ENCODE measurements at regions not wholly inside any gene's neighbourhood (a gene's known extent, or its start where the extent isn't known, plus 50 kb on each side); places are given as distances from the start of the nearest gene placed in this dataset.
"Not testable (repeated sequence)": the region's sequence is repeated elsewhere in the genome, so short reads cannot be mapped to it uniquely, and the experiment has no call there.

GRCh38 chr1:195241066-195241465 lies 1367.2 kb downstream of the KCNT2 start:
- DNase-seq (ENCODE audit: low spot score) (no peak), FAIRE-seq (no peak)

GRCh38 chr1:195238313-195238712 lies 1369.9 kb downstream of the KCNT2 start:
- FAIRE-seq (no peak), DNase-seq (ENCODE audit: low spot score) (no peak)

GRCh38 chr1:195236991-195237889 lies 1371.0 kb downstream of the KCNT2 start:
- FAIRE-seq: no peak
- no peak for DNase-seq (ENCODE audit: low spot score)

GRCh38 chr1:195218428-195219212 lies 1389.6 kb downstream of the KCNT2 start:
- DNase-seq (ENCODE audit: low spot score): no peak
- FAIRE-seq: no peak

DNA sequence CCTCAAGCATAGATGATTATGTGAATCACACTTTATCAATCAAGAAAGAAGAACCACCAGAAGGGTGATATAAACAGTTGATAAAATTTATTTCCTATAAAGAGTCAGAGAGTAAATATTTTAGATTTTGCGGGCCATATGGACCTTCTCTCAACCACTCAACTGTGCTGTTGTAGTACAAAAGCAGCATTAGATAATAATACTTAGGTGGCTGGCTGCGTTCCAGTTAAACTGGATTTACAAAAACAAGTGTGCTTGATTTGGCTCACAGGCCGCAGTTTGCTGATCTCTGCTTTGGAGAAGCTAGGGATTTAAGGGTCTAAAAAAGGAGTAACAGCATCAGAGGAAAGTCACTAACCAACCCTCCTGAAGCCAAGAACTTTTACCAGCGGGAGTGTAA lies 1406.0 kb downstream of the KCNT2 start:
- DNase-seq (ENCODE audit: low spot score): no peak
- FAIRE-seq: no peak

DNA sequence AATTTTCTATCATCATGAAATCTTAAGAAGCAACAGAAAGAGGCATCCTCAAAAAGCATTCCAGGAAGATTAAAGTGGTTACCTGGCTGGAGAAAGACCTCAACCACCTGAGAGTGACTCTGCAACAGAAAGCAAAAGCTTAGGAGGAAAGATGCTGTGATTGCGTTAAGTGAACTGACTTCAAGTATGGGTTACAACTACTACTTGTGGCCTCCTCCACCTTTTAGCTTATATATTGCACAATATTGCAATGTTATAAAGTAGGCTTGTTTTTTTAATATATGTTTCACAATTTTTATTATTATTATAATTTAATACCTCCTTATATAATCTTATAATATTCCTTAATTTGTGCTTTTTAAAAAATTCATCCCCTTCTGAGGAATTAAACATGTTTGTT lies 1407.5 kb downstream of the KCNT2 start:
- DNase-seq (ENCODE audit: low spot score) (no peak), FAIRE-seq (no peak)

DNA sequence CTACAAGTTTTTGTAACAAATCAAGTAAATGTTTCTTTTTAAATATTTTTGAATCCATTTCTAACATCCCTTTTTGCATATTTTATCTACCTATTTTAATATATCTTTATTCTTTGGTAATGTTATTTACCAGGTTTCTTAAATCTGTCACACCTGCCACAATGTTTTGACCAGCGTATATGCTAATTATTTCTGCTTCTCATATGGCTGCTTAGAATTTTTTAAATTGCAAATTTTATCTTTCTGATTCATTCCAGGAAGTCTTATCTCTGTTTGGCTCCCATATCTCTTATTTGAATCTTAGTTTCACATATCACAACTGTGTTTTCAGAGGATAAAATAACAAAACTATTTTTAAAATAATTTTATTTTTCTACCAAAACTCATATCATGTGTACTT lies 1411.1 kb downstream of the KCNT2 start:
- DNase-seq (ENCODE audit: low spot score): no peak
- FAIRE-seq: no peak

DNA sequence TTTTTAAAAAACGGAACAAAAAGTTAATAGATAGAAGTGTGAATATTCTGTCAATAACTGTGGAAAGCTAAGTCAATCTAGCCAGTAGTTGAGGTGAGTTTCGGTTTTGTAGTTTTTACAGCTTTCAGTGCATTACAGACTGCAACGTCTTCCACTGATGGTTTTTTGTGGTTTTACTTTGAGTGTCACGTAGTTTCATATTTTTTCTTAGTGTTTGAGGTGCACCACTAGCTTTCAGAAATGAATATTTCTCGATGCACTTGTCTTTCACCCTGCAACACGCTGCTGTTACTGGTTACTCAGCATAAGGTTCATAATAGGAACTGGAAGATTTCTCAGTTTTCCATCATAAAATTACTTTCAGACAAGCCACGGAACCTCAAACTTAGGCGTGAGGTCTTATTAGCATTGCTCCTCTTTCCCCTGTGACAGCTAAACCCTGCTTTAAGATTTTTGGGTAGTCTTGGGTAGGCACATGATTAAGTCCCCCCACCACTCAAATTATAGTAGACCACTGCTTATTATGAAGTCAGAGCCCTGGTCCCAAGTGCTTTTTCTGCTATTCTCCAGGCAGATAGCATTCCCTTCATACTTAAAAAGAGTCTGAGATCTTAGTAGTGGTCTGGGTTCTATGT lies 1412.7 kb downstream of the KCNT2 start:
- DNase-seq (ENCODE audit: low spot score): no peak
- FAIRE-seq: no peak

- FAIRE-seq (no peak), DNase-seq (ENCODE audit: low spot score) (no peak)
These were observed 1415.1 kb downstream of the KCNT2 start for GRCh38 chr1:195193134-195193533.

- FAIRE-seq: no peak
These were observed 1419.4 kb downstream of the KCNT2 start for GRCh38 chr1:195188821-195189220.

DNA sequence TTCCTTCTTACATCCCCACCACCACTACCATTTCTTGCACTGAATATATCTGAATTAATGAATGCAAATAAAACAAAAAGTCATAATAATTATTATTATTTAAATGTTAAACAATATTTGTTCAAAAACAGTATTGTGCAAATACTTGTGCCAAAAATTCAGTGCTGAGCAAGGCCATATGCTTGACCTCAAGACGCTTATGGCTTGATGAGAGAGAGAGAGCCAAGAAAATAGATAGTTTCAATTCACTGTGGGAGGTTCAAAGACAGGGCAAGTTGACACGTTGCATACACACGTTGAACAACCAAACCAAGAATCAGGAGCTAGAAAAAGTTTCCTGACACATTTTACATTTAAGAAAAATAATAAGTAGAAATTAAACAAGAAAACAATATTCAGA lies 1421.7 kb downstream of the KCNT2 start:
- FAIRE-seq (no peak), DNase-seq (ENCODE audit: low spot score) (no peak)

More at GRCh38 chr1:195188821-195189220, 1419.4 kb downstream of the KCNT2 start:
- no peak for DNase-seq (ENCODE audit: low spot score)

- FAIRE-seq (no peak), DNase-seq (ENCODE audit: low spot score) (no peak)
These were observed 1422.5 kb downstream of the KCNT2 start for GRCh38 chr1:195185736-195186135.

GRCh38 chr1:195185321-195185720 lies 1422.9 kb downstream of the KCNT2 start:
- FAIRE-seq: no peak
- no peak for DNase-seq (ENCODE audit: low spot score)

- FAIRE-seq (no peak), DNase-seq (ENCODE audit: low spot score) (no peak)
These were observed 1434.5 kb downstream of the KCNT2 start for GRCh38 chr1:195173753-195174152.

DNA sequence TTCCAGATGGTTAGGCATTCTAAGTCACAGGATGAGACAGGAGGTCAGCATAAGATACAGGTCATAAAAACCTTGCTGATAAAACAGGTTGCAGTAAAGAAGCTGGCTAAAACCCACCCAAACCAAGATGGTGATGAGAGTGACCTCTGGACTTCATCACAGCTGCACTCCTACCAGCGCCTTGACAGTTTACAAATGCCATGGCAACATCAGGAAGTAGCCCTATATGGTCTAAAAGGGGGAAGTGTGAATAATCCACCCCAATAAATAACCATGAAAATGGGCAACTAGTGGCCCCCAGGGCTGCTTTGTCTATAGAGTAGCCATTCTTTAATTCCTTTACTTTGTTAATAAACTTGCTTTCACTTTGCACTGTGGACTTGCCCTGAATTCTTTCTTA lies 1448.4 kb downstream of the KCNT2 start:
- DNase-seq (ENCODE audit: low spot score); FAIRE-seq: not testable (repeated sequence)

DNA sequence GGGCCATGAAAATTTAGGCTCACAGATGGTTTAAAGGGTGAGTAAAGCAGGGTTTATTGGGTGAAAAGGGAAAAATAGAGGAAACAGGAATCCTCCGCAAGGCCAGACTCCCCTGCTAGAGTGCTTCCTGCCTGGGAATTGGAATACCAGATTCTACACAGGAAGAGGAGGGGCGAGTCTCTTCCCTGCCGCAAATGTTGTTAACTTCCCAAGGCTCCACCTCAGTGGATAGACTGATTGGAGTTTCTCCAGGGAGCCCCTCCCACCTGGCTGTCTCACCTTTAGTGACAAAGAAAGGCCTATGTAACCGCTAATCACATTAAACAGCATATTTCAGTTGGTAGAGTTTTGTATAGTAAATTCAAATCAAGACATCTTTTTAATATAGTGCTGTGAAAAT lies 1450.1 kb downstream of the KCNT2 start:
- DNase-seq (ENCODE audit: low spot score) (no peak), FAIRE-seq (no peak)

DNA sequence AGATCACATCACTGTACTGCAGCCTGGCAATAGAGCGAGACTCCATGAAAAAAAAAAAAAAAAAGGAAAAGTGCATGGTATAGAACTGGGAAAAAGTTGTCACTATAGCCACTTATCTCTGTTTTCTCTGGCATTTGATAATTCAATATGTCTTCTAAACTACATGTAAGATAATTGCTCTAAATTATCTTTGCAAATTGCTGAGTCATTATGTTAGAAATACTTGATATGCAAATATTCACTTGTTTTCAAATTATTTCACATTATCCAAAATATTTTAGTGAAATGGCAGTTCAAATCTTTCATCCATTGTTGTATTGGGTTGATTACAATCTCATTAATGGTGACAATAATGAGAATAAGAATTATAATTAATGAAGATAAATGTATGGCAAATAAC lies 1455.1 kb downstream of the KCNT2 start:
- DNase-seq (ENCODE audit: low spot score): no peak
- no peak for FAIRE-seq

DNA sequence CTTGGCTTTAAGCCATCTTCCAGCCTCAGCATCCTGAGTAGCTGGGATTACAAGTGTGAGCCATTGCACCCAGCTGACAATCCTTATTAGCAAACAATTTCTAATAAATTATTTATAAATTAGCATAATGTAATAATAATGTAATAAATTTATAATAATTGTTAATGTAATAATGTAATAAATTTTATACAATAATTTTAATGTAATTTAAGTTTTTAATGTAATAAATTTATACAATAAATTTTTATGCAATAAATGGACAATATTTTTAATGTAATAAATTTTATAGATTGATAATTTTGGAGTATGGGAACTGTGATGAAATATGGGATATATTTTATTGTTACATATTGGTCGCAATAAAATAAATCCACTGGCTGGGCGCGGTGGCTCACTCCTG lies 1457.5 kb downstream of the KCNT2 start:
- no peak for DNase-seq (ENCODE audit: low spot score)
- no peak for FAIRE-seq

DNA sequence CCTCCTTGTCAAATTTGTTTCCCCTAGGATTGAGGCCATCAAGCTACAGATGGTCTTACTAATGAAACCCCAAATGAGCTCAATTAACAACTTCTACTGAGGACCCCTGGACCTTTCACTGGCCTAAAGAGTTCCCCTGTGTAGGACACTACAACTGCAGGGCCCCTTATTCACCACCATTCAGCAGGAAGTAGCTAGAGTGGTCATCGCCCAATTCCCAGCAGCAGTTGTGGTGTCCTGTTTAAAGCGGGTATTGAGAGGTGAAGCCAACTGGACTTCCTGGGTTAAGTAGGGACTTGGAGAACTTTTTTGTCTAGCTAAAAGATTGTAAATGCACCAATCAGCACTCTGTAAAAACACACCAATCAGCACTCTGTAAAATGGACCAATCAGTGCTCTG lies 1466.9 kb downstream of the KCNT2 start:
- DNase-seq (ENCODE audit: low spot score) (no peak), FAIRE-seq (no peak)

DNA sequence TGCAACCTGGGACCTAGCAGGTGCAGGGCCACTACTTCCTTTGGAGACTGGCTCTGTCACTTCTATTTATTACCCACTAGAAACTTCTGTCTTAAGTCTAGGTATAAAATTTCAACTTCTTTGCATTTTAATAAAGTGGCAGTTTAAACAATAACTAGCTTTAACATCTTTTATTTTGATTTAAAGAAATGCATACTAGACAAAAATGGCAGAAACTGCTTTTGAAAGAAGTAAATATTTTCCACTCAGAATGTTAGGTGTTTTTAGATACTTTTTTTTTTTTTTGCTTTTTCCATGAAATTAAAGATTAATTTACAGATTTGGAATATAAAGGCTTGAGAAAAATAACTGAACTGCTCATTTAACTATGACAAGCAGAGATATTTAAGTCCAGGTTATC lies 1477.6 kb downstream of the KCNT2 start:
- no peak for DNase-seq (ENCODE audit: low spot score)
- FAIRE-seq: no peak

DNA sequence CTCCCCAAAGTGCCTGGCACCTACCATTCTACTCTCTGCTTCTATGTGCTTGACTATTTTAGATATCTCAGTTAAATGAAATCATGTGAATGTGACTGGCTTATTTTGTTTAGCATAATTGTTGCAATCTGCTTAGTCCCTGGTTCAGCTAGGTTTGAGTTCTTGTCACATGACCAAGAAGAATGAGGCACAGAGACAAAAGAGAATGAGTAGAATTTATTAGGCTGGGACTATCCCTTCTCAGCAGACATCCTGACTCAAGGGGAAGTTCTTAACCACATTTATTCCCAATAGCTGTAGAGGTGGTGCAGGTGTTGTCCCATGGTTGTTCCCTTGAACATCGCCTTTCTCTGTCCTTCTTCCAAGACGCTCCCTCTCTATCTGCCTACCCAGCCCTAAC lies 1485.7 kb downstream of the KCNT2 start:
- DNase-seq (ENCODE audit: low spot score) (no peak), FAIRE-seq (no peak)

DNA sequence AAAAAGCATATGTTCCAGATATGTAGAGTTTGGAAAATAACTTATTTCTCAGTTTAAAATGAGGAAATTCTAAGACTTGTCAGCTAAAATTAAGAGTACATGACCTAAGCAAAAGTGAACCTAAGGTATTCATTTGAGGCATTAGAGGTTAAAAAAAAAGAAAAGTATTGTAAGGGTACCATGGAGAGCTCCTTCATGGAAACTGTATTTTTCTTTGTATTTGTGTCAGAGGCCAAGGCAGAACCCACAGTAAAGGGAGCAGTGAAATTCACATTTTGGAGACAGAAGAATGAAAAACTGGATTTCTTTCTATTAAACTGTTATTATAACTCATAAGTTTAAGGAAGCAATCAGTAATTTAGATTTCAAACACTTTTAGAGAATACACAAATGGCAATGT lies 1494.8 kb downstream of the KCNT2 start:
- DNase-seq (ENCODE audit: low spot score): no peak
- no peak for FAIRE-seq
